ENCODE measurements at regions not wholly inside any gene's neighbourhood (a gene's known extent, or its start where the extent isn't known, plus 50 kb on each side); places are given as distances from the start of the nearest gene placed in this dataset.

- TF ChIP-seq CTCF (IDR thresholded peaks at IDR 0.05): no peak
- TF ChIP-seq POLR2A (IDR thresholded peaks at IDR 0.05): no peak
Observed at GRCh38 chr7:13236026-13236425, 548.6 kb downstream of the ARL4A start.
